Activated CD4-positive, alpha-beta T cell treated with anti-CD3 and anti-CD28 coated beads, Interleukin-2, Interleukin-6, amounts not matched to agents 100 ng/mL and 50 ng/mL, durations not matched to agents 16 hours and 8 hours (primary cell): ENCODE measurements at regions not wholly inside any gene's neighbourhood (a gene's known extent, or its start where the extent isn't known, plus 50 kb on each side); places are given as distances from the start of the nearest gene placed in this dataset.
A peak's percentile ranks its signal among the peaks of the same experiment; 100 is the strongest.
"Not testable (repeated sequence)": the region's sequence is repeated elsewhere in the genome, so short reads cannot be mapped to it uniquely, and the experiment has no call there.

ENCODE experiments used
- DNase-seq: peaks from one replicate; pipeline ENCODE4 v3.0.0-alpha.2; 2020

DNA sequence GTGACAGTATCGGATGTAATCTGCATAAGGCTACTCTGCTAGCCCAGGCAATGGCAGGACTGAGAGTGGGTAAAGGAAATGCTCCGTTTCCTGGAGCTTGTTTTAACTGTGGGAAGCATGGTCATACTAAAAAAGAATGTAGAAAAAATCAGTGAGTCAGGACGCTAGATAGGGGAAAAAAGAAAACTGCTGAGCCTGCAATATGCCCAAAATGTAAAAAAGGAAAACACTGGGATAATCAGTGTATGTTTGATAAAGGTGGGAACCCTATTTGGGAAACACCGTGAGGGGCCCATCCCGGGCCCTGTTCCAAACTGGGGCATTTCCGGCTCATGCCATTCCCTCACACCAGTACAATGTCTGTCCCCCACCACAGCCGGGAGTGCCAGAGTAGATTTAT lies 775.8 kb downstream of the ZPLD1 start:
- no peak for DNase-seq

DNA sequence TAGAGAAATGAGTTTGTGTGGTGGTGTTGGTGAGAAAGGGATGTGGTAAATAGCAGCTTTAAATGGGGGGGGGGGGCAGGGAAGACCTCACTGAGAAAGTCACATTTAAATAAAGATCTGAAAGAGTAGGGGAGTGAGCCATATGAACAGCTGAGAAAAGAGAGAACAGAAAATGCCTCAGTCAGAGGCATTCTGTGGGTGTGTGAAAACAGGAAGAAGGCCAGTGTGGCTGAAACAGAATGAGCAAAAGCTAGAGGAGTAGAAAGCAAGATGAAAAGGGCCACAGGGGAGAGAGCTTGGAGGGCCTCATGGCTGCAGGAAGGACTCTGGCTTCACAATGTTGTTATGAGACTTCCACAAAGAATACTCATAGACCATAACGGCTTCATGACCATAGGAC lies 783.3 kb downstream of the ZPLD1 start:
- peak; percentile 20 for DNase-seq

GRCh38 chr3:103218793-103219192 lies 784.0 kb downstream of the ZPLD1 start:
- no peak for DNase-seq

GRCh38 chr3:103227651-103228050 lies 792.8 kb downstream of the ZPLD1 start:
- no peak for DNase-seq

GRCh38 chr3:103247459-103247858 lies 812.6 kb downstream of the ZPLD1 start:
- no peak for DNase-seq

DNA sequence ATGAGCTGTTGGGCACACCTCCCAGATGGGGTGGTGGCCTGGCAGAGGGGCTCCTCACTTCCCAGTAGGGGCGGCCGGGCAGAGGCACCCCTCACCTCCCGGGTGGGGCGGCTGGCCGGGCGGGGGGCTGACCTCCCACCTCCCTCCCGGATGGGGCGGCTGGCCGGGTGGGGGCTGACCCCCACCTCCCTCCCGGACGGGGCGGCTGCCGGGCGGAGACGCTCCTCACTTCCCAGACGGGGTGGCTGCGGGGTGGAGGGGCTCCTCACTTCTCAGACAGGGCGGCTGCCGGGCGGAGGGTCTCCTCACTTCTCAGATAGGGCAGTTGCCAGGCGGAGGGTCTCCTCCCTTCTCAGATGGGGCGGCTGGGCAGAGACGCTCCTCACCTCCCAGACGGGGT lies 820.0 kb downstream of the ZPLD1 start:
- DNase-seq: not testable (repeated sequence)

- no peak for DNase-seq
Observed at GRCh38 chr3:103269287-103269686, 834.5 kb downstream of the ZPLD1 start.

- DNase-seq: no peak
Observed at GRCh38 chr3:103271575-103271974, 836.8 kb downstream of the ZPLD1 start.

DNA sequence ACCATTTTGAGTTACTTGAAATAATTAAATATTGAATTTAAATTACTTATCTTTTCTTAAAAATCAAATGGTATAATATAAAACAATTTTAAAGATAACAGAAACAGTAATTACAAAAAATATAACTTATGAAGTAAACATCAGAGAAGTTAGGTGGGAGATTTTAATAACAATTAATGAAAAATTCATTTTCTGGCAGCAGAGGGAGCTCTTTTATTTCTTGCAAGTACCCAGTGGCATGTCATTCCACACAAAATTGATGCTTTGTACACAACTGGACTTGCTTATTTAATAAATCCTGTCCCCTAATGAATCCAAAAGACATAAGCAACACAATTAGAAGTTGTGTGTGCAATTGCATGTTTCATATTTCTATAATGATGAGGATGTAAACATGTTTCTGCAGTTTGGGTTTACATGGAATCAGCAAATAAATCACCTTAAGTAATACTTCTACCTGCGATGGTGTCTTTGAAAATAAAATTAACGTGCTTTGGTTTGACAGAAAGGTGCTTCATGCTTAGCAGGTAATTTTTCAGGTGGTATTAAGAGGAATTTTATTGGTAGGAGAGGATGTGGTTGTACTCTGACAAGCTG lies 861.3 kb downstream of the ZPLD1 start:
- DNase-seq: peak; percentile 0

GRCh38 chr3:103297502-103297901 lies 862.7 kb downstream of the ZPLD1 start:
- DNase-seq: not testable (repeated sequence)

DNA sequence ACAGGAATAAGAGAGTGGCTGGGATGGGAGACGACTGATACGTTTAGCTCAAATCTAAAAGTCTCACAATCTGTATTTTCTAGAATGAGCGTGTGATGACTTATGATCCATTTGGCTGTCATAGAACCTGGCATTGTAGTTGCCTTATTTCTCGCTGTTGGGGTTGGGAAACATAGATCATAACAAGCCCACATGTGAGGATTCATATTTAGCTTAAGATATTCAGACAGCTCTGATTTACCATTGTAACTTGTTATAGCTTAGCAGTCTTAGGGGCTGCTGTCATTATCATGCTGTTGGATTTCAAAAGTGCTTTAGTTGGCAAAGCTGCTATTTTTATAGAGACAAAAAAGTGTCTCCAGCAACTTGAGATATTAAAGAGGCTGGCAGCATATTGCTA lies 871.3 kb downstream of the ZPLD1 start:
- no peak for DNase-seq

- no peak for DNase-seq
Observed at GRCh38 chr3:103308921-103309320, 874.1 kb downstream of the ZPLD1 start.

- DNase-seq: no peak
Observed at GRCh38 chr3:103319912-103320311, 885.1 kb downstream of the ZPLD1 start.

DNA sequence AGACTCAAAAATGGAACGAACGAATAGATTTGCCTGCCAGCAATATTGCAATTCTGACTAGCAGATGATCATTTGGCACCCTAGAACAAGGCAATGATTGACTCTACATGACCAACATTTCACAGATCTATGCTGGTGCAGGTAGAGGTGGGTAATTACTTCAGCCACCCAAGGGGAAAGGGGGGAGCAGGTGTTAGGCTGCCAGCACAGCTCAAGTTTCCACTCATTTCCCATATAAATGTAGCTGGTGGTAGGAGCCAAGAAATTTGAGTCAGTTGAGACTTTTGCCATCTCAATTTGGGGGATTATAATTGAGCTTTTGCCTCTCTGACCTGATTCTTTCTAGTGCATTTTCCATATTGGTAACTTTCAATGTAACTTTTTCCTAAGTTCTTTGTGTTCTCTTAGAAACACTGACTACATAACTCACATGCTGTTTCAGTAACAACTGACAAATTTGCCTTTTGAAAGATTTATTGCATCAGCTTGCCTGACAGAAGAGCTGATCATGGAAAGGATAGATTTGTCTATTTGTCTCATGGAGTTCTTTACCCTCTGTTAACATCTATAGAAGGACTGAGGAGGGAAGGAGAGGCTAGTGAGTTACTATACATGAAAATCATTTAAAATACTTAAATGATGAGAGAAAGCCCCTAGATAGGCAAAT lies 902.5 kb downstream of the ZPLD1 start:
- DNase-seq: no peak

DNA sequence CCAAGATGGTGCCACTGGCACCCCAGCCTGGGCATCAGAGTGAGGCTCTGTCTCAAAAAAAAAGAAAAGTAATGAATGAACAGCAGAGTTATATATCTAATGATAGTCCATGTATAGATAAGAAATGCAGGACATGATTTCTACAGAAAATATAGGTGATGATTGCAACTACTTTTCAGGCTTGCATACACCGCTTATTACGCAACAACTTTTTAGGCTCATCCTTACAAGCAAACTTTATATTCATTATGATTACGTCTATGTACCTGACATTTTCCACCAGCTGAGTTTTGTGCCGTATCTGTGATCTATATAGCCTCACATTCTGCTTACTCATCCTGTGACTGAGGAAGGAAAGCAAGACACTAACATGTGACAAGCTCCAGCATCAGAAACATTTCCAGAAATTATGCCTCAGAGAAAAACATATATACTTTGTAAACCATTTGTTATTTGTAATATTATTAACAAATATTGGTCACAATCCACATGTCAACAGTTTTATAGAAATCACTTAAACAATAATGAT lies 906.3 kb downstream of the ZPLD1 start:
- no peak for DNase-seq

DNA sequence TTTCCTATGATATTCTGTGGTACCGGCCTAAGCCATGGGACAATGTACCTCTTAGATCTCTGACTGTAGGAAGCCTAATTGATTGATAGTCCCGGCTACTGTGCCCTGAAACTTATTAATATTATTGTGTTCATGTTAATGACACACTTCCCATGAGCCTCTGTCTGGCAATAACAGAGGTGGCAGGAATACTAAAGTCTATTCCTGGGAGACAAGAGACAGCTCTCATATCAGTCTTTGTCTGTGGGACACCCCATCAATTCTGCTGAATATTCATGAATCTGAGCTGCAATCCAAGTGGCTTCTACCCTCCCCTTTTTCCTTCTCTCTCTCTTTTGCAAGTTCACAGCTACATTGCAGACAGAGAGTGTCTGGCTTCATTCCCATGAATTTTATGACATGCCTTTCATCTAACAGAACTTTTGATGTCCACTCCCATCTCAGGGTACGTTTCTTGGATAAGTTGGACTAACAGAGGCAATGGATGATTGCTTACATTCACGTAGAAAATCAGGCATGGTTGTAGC lies 907.5 kb downstream of the ZPLD1 start:
- DNase-seq: no peak

DNA sequence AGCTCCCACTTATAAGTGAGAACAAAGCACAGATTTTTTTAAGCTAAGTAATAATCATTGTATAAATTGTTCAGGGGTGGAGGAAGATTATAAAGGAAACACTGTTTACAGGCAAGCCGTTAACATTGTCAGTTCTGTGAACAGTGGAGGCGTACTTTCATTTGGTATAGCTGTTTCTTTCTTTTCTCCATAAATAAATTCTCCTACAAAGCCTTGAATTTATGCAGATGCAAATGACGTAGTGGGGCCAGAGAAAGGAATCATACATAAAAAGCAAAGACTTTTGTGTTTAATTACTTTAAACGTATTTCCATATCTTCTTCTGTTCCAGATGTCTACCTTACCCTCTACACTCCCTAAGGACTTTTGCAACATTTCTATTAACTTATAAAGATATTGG lies 914.9 kb downstream of the ZPLD1 start:
- no peak for DNase-seq

- DNase-seq: no peak
Observed at GRCh38 chr3:103365467-103365866, 930.7 kb downstream of the ZPLD1 start.

- no peak for DNase-seq
Observed at GRCh38 chr3:103367481-103367880, 932.7 kb downstream of the ZPLD1 start.

DNA sequence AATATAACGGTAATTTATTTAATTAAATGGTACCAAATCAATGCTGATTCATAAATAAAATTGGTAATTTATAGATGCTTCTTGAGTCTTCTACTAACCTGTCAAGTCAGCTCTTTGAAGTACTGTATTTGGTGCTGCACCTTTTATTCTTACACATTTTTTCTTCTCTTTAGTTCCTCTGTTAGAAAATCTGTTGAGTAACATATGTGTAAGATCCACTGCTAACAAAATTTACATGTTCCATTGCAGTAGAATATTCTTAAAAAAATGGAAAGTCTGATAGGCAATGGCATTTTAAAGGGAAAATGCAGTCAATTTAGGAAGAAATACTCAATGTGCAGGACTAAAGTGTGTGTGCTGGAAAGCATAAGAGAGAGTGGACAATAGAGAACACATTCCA lies 936.6 kb downstream of the ZPLD1 start:
- no peak for DNase-seq

- no peak for DNase-seq
Observed at GRCh38 chr3:103372031-103372430, 937.2 kb downstream of the ZPLD1 start.

DNA sequence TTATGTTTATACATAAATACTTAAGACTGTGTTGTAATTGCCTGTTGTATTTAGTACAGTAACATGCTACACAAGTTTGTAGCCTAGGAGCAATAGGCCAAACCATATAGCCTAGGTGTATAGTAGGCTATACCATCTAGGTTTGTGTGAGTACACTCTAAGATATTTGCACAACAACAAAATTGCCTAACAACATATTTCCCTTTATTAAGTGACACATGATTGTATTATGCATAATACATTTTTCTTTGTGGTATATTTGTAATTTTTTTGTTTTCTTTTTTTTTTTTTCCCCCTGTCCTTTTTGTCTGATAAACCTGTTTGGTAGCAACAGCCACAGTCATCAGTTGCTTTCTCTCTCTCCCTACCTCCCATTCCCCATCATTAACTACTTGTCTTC lies 945.6 kb downstream of the ZPLD1 start:
- DNase-seq: no peak

GRCh38 chr3:103381296-103382079 lies 946.7 kb downstream of the ZPLD1 start:
- no peak for DNase-seq
